Stimulated activated naive B cell treated with anti-CD40 and anti-IgM and Interleukin-4, amounts not matched to agents 10 μg/mL and 1 μg/mL and 100 μg/mL, for 72 hours (primary cell): ENCODE measurements at regions not wholly inside any gene's neighbourhood (a gene's known extent, or its start where the extent isn't known, plus 50 kb on each side); places are given as distances from the start of the nearest gene placed in this dataset.
"Not testable (repeated sequence)": the region's sequence is repeated elsewhere in the genome, so short reads cannot be mapped to it uniquely, and the experiment has no call there.

Source experiments
- ATAC-seq, 2 donors: fragments of 150-1000 bp; cut with Tn5 transposase; replicated peaks; 2 replicates each; pipeline ENCODE4 v1.10.0; 2021; ENCODE audit warnings: moderate library complexity in 1 of 2
- DNase-seq: peaks from one replicate; pipeline ENCODE4 v3.0.0; 2021
- H3K27ac Mint-ChIP-seq: one replicate; pipeline ENCODE4 v1.8.0; 2022; ENCODE audit warnings: mild to moderate bottlenecking, mixed read lengths
- H3K27me3 Mint-ChIP-seq, 2 donors: one replicate each; pipeline ENCODE4 v1.8.0; 2022; ENCODE audit warnings: mixed read lengths in 2 of 2
- H3K36me3 Mint-ChIP-seq, 2 donors: one replicate each; pipeline ENCODE4 v1.8.0; 2022; ENCODE audit warnings: mixed read lengths in 2 of 2, mild to moderate bottlenecking in 1 of 2
- H3K4me1 Mint-ChIP-seq, 2 donors: one replicate each; pipeline ENCODE4 v1.8.0; 2022; ENCODE audit warnings: mixed read lengths in 2 of 2, mild to moderate bottlenecking in 1 of 2
- H3K4me3 Mint-ChIP-seq, 2 donors: one replicate each; pipeline ENCODE4 v1.8.0; 2022; ENCODE audit warnings: mild to moderate bottlenecking in 2 of 2, mixed read lengths in 2 of 2, moderate library complexity in 1 of 2
- H3K9me3 Mint-ChIP-seq, 2 donors: one replicate each; pipeline ENCODE4 v1.8.0; 2022; ENCODE audit warnings: mixed read lengths in 2 of 2, mild to moderate bottlenecking in 1 of 2

DNA sequence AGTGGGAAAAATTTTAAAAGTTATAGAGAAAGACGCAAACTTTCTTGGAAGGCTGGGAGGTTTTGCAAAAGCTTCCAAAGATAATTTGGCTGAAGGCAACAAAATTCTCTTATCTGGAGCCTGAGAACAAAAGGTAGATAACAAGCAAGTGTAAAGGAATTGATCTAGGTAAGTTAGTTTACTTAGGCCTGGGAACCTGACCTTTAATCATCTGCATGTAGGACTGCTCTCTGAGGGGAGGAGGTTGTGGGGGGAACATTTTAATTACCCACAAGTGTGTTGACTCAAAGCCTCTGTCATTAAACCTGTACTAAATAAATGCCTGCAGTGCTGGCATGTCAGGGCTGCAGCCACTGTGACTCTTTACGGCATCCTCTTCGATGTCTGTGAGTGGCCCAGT is 532.3 kb upstream of the SLITRK5 start:
- Mint-ChIP-seq H3K27ac (no peak overlapping the region), H3K4me1 (no peaks in the 10 kb centered on the region), H3K9me3 (peaks cover 3 to 4% of the 10 kb centered on the region in 2 donors), H3K36me3 (no peaks in the 10 kb centered on the region), H3K4me3 (no peak overlapping the region), H3K27me3 (no peaks in the 10 kb centered on the region)
- DNase-seq (no peak), ATAC-seq (no peak)

DNA sequence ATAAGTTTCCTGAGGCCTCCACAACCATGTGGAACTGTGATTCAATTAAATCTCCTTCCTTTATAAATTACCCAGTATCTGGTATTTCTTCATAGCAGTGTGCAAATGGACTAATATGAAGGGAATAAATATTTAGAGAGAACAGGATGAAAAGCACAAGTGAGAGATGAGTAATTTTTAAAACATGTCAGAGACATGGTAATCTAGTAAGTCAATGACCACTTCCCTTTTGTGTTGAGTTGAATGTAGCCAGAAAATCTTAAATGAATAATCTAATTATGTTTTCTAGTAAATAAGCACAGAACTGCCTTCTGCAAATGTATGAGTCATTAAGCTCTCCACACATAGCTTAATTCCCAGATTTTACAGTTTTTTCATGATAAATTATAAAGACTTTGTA is 524.1 kb upstream of the SLITRK5 start:
- no peak overlapping the region for H3K4me3 Mint-ChIP-seq
- H3K27ac Mint-ChIP-seq = no peak overlapping the region
- DNase-seq (no peak), ATAC-seq (no peak)
- no peaks in the 10 kb centered on the region for H3K27me3 Mint-ChIP-seq
- no peaks in the 10 kb centered on the region for H3K4me1 Mint-ChIP-seq
- H3K36me3 Mint-ChIP-seq = no peaks in the 10 kb centered on the region
- H3K9me3 Mint-ChIP-seq = peaks cover 2 to 7% of the 10 kb centered on the region in 2 donors

DNA sequence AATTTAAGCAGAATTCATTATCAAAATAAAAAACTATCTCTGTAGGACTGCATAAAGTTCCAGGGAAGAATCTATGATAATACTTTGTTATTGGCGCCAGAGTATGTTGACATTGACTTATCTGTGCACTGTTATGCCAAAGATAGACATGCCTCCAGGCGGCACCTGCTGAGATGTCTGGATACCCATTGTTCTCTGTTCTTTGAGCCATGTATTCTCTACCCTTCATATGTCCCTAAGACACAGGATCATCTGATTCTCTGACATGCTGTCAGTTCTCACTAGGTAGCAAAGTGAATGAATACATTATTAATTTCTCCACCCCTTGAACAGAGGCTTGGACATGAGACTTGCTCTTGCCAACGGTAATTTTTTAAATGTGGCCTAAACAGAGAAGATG is 517.8 kb upstream of the SLITRK5 start:
- H3K9me3 Mint-ChIP-seq = peaks cover 1 to 3% of the 10 kb centered on the region in 2 donors
- H3K4me3 Mint-ChIP-seq = no peak overlapping the region
- no peaks in the 10 kb centered on the region for H3K27me3 Mint-ChIP-seq
- H3K4me1 Mint-ChIP-seq = no peaks in the 10 kb centered on the region
- DNase-seq (no peak), ATAC-seq (no peak)
- no peak overlapping the region for H3K27ac Mint-ChIP-seq
- H3K36me3 Mint-ChIP-seq = no peaks in the 10 kb centered on the region

DNA sequence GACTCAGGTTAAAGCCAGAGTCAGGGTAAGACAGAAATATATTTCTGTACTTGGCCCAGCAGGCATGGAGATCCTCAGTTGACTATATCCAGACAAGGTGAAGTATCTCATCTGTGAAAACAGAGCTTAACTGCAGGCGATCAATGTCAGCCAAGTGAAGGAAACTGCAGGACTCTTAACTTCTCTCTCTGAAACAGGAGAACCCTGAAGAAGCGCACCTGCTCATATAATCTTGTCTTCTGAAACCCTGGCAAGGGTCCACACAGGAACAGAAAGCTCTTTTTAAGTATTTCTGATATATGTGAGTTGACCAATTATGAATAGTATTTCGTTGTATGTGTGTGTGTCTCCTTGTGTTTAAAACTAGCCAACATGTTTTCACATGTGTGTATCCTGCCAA is 504.8 kb upstream of the SLITRK5 start:
- no peak for ATAC-seq
- Mint-ChIP-seq H3K9me3 (peaks cover 3 to 6% of the 10 kb centered on the region in 2 donors), H3K4me3 (no peak overlapping the region)

DNA sequence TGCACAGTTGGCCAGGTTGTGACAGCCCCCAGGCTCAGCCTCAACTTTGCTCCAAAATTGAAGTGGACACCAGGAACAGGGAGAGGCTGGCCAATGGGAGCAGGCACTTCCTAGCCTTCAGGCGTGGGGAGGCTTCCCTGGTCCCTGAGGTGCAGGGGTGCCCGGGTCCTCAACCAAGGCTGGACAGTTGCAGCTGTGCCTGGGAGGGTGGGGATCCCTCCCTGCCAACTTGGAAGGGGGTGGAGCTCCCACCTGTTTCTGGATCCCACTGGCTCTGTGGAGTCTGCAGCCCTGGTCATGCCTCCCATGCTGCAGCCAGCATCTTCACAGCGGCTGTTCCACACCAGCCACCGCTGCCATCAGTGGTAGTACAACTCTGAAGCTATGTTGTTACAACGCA is 502.8 kb upstream of the SLITRK5 start:
- H3K27me3 Mint-ChIP-seq = no peaks in the 10 kb centered on the region
- no peaks in the 10 kb centered on the region for H3K36me3 Mint-ChIP-seq
- no peak overlapping the region for H3K4me3 Mint-ChIP-seq
- DNase-seq (no peak), ATAC-seq (no peak)
- H3K4me1 Mint-ChIP-seq = no peaks in the 10 kb centered on the region
- H3K9me3 Mint-ChIP-seq = peaks cover under 1 to 3% of the 10 kb centered on the region in 2 donors
- no peak overlapping the region for H3K27ac Mint-ChIP-seq

More for the DNA sequence above, 504.8 kb upstream of the SLITRK5 start:
- Mint-ChIP-seq H3K27ac (no peak overlapping the region), H3K4me1 (no peaks in the 10 kb centered on the region), H3K36me3 (no peaks in the 10 kb centered on the region), H3K27me3 (no peaks in the 10 kb centered on the region)
- no peak for DNase-seq

DNA sequence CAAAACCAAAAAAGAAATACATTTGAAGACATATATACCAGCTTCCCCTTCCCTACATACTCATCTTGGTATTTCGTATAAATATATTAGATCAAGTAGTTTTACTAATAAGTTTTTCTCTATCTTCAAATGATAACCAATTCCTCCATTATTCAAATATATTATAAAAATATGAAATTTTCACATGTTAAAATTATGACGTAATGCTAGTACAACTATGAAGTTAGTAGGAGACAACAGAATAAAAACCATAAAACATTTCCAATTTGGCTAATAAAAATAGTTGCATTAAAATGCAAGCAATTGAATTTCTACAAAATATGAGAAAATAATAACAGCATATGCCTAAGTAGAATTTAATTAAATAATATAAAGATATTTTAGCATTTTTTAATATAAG is 501.8 kb upstream of the SLITRK5 start:
- Mint-ChIP-seq H3K4me3 (no peak overlapping the region), H3K27ac (no peak overlapping the region), H3K9me3 (peaks cover 0 to 3% of the 10 kb centered on the region in 2 donors), H3K4me1 (no peaks in the 10 kb centered on the region), H3K27me3 (no peaks in the 10 kb centered on the region), H3K36me3 (no peaks in the 10 kb centered on the region)
- DNase-seq (no peak), ATAC-seq (no peak)

DNA sequence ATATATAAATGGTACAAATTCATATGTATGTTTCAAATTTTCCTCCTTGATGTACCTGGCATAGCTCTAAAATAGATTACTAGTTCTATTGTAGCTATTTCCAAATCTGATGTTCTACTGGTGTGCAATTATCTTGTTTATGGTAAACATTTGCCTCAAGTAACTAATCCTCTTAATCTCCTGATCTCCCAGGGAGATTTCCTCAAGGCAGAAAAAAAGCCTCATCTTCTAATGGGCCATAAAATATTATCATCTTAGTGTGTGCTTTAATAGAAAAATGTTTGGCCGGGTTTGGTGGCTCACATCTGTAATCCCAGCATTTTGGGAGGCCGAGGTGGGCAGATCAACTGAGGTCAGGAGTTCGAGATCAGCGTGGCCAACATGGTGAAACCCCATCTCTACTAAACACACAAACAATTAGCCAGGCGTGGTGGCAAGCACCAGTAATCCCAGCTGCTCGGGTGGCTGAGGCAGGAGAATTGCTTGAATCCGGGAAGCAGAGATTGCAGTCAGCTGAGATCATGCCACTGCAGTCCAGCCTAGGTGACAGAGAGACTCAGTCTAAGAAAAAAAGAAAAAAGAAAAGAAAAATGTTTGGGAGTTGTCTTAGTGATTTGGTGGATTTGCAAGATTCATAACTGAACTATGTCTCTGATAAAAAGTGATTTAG is 498.9 kb upstream of the SLITRK5 start:
- DNase-seq (no peak), ATAC-seq (no peak)
- Mint-ChIP-seq H3K4me1 (no peaks in the 10 kb centered on the region), H3K36me3 (no peaks in the 10 kb centered on the region), H3K4me3 (no peak overlapping the region), H3K27me3 (no peaks in the 10 kb centered on the region), H3K9me3 (peaks cover 2 to 3% of the 10 kb centered on the region in 2 donors), H3K27ac (no peak overlapping the region)

DNA sequence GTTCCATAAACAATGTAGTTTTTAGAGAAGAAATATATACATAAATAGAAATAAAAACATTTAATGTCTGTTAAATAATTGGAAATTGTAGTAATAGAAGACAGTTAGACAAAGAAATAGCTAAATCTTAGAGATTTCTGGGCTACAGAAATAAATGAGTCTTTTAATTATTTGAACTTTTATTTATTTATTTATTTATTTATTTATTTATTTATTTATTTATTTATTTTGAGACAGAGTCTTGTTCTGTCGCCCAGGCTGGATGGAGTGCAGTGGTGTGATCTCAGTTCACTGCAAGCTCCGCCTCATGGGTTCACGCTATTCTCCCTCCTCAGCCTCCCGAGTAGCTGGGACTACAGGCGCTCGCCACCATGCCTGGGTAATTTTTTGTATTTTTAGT is 486.0 kb upstream of the SLITRK5 start:
- ATAC-seq = not testable (repeated sequence)

DNA sequence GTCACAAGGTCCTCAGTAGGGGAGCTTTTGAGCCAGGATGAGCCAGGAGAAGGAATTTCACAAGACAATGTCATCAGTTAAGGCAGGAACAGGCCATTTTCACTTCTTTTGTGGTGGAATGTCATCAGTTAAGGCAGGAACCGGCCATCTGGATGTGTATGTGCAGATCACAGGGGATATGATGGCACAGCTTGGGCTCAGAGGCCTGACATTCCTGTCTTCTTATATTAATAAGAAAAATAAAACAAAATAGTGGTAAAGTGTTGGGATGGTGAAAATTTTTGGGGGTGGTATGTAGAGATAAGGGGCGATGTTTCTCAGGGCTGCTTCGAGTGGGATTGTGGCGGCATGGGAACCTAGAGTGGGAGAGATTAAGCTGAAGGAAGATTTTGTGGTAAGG is 484.5 kb upstream of the SLITRK5 start:
- H3K4me3 Mint-ChIP-seq, H3K27ac Mint-ChIP-seq, H3K36me3 Mint-ChIP-seq, H3K27me3 Mint-ChIP-seq, H3K4me1 Mint-ChIP-seq, DNase-seq, H3K9me3 Mint-ChIP-seq, ATAC-seq: not testable (repeated sequence)

More for the DNA sequence above, 486.0 kb upstream of the SLITRK5 start:
- not testable (repeated sequence) for H3K27me3 Mint-ChIP-seq, H3K27ac Mint-ChIP-seq, H3K4me1 Mint-ChIP-seq, H3K36me3 Mint-ChIP-seq, H3K9me3 Mint-ChIP-seq, DNase-seq, H3K4me3 Mint-ChIP-seq

DNA sequence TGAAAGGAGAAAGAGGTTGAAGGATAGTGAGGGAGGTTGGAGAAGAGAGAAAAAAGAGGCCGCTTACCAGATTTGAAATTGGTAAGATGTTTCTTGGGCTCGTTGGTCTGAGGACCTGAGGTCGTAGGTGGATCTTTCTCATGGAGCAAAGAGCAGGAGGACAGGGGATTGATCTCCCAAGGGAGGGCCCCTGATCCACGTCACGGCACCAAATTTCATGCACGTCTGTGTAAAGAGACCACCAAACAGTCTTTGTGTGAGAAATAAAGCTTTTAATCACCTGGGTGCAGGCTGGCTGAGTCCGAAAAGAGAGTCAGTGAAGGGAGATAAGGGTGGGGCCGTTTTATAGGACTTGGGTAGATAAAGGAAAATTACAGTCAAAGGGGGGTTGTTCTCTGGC is 479.7 kb upstream of the SLITRK5 start:
- H3K9me3 Mint-ChIP-seq, DNase-seq, H3K4me1 Mint-ChIP-seq, ATAC-seq, H3K36me3 Mint-ChIP-seq, H3K4me3 Mint-ChIP-seq, H3K27me3 Mint-ChIP-seq, H3K27ac Mint-ChIP-seq: not testable (repeated sequence)

DNA sequence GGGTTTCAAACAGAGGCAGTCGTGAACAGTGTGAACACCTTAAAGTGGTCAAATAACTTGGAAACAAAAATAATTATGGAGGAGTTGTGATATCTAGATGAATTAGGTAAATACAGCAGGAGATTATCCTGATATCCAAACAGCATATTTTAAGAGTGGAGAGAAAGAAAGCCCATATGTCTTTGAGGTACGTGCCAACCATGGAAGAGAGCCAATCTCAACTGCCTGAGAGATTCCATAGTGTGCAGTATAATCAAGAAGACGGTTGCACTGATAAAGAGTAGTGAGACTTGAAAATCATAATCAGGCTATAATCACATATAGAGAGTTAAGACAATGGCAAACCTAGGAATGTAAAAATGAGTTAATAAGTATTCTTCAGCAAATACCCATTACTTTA is 472.8 kb upstream of the SLITRK5 start:
- Mint-ChIP-seq H3K27me3 (no peaks in the 10 kb centered on the region), H3K9me3 (no peaks in the 10 kb centered on the region), H3K36me3 (no peaks in the 10 kb centered on the region), H3K4me1 (no peaks in the 10 kb centered on the region), H3K27ac (no peak overlapping the region), H3K4me3 (no peak overlapping the region)
- no peak for ATAC-seq
- DNase-seq = no peak

DNA sequence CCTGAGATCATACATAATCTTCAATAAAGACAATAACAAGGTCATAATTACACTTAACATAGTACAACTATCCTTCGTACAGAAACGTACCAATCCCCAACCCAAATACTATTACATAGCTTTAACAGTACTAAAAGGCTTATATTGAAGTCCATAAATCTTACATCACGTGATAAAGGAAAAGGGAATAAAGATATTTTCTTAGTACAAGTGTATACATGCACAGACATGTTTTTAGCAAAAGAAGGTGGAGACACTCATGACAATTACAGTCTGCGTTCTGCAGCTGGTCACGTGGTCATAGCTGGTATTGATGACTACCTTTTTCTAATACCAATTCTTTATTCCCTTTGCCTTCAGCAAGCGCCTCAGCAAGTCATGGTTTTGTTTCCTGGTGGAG is 464.5 kb upstream of the SLITRK5 start:
- DNase-seq (no peak), ATAC-seq (no peak)
- H3K4me1 Mint-ChIP-seq = no peaks in the 10 kb centered on the region
- no peak overlapping the region for H3K4me3 Mint-ChIP-seq
- no peaks in the 10 kb centered on the region for H3K36me3 Mint-ChIP-seq
- H3K9me3 Mint-ChIP-seq = peaks cover 1 to 4% of the 10 kb centered on the region in 2 donors
- H3K27me3 Mint-ChIP-seq = no peaks in the 10 kb centered on the region
- H3K27ac Mint-ChIP-seq = no peak overlapping the region

DNA sequence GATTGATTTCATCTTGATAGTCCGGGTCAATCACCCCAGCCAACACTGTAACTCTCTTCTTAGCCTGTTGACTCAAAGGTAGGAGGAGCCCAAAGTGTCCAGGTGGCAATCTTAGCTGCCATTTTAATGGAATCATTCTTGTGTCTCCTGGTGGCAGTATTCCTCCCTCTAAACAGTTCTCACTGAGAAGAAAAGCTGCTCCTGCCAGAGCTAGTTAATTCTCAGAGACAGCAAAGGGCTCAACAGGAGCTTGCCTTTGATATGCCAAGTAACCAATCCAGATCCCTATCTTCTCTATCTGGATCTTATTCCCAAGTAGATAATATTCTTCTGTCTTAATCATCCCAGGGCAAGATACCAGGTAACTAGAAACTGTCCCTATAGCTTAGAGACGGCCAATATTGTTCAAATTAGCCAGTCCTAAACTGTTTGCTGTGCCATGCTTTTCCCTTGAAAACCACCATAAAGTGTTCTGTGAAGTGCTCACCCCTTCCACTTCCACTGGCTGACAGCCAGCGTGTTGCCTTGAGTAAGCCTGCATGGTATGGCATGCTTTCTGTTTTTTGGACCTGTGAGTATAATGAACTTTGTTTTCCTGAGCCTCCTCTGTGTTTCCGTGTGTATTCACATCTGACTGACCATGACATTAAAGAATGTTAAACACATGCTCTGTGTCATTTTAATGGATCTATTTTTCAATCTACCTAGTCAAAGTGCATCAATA is 463.7 kb upstream of the SLITRK5 start:
- Mint-ChIP-seq H3K36me3 (no peaks in the 10 kb centered on the region), H3K27ac (no peak overlapping the region), H3K4me3 (no peak overlapping the region), H3K4me1 (no peaks in the 10 kb centered on the region), H3K27me3 (no peaks in the 10 kb centered on the region), H3K9me3 (peaks cover 1 to 4% of the 10 kb centered on the region in 2 donors)
- ATAC-seq = no peak
- no peak for DNase-seq

DNA sequence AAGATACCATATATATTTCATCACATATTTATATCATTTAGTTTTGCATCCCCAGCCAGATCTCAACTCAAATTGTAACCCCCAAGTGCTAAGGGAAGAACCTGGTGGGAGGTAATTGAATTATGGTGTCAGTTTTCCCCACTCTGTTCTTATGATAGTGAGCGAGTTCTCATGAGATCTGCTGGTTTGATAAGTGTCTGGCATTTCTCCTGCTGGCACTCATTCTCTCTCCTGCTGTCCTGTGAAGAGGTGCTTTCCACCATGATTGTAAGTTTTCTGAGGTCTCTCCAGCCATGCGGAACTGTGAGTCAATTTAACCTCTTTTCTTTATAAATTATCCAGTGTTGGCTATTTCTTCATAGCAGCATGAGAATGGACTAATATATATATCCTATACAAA is 462.5 kb upstream of the SLITRK5 start:
- no peaks in the 10 kb centered on the region for H3K27me3 Mint-ChIP-seq
- H3K27ac Mint-ChIP-seq = no peak overlapping the region
- DNase-seq = no peak
- H3K36me3 Mint-ChIP-seq = no peaks in the 10 kb centered on the region
- no peak overlapping the region for H3K4me3 Mint-ChIP-seq
- peaks cover 1 to 4% of the 10 kb centered on the region in 2 donors for H3K9me3 Mint-ChIP-seq
- no peak for ATAC-seq
- no peaks in the 10 kb centered on the region for H3K4me1 Mint-ChIP-seq

DNA sequence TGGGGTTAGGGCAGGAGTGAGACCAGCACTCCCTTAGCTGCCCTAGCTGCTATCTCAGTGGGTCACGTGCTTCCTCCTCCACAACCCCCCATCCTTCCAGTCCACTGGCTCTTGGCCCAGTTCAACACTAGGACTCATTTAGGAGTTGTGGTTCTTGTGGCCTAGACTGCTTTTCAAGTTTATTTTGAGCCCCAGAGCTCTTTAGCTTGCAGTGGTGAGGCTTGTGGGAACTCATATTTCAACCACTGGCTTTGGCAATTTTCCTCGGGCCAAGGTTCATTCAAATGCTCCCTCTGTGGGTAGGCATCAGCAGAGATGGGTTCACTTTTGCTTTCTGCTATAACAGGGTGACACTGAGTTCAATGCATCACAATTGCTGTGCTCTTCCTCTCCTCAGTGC is 436.2 kb upstream of the SLITRK5 start:
- H3K27ac Mint-ChIP-seq = no peak overlapping the region
- no peaks in the 10 kb centered on the region for H3K27me3 Mint-ChIP-seq
- peak in 1 of 2 donors; percentile 21 for ATAC-seq
- DNase-seq = no peak
- no peaks in the 10 kb centered on the region for H3K4me1 Mint-ChIP-seq
- no peak overlapping the region for H3K4me3 Mint-ChIP-seq
- H3K36me3 Mint-ChIP-seq = no peaks in the 10 kb centered on the region
- peaks cover 0 to 8% of the 10 kb centered on the region in 2 donors for H3K9me3 Mint-ChIP-seq
